ENCODE measurements at regions not wholly inside any gene's neighbourhood (a gene's known extent, or its start where the extent isn't known, plus 50 kb on each side); places are given as distances from the start of the nearest gene placed in this dataset.

GRCh38 chrX:2162695-2163094 is 338.1 kb downstream of the DHRSX start:
- TF ChIP-seq JUND (IDR thresholded peaks at IDR 0.05) (no peak), YY1 (IDR thresholded peaks at IDR 0.05; ENCODE audit: low read depth) (no peak), SIN3A (IDR thresholded peaks at IDR 0.05; ENCODE audit: borderline replicate concordance, low read depth, low read length) (no peak), EZH2phosphoT487 (IDR thresholded peaks at IDR 0.05; ENCODE audit: borderline replicate concordance, low read depth) (no peak), CHD2 (IDR thresholded peaks at IDR 0.05; ENCODE audit: low read length, partially characterized antibody) (no peak), MXI1 (IDR thresholded peaks at IDR 0.05; ENCODE audit: low read depth, low read length) (no peak), FOSL2 (IDR thresholded peaks at IDR 0.05; ENCODE audit: borderline replicate concordance, low read depth) (no peak), POLR2AphosphoS5 (IDR thresholded peaks at IDR 0.05; ENCODE audit: low read depth, low read length) (no peak), MEF2A (IDR thresholded peaks at IDR 0.05; ENCODE audit: borderline replicate concordance, low read depth) (no peak), MAX (IDR thresholded peaks at IDR 0.05; ENCODE audit: low read depth) (no peak), PBX3 (IDR thresholded peaks at IDR 0.05) (no peak), TEAD4 (IDR thresholded peaks at IDR 0.05; ENCODE audit: borderline replicate concordance, insufficient read depth) (no peak), EP300 (IDR thresholded peaks at IDR 0.05; ENCODE audit: borderline replicate concordance in 1 of 2, low read depth in 1 of 2, low read length in 1 of 2) (no peak), ZBTB33 (IDR thresholded peaks at IDR 0.05; ENCODE audit: borderline replicate concordance, low read depth) (no peak), RXRA (IDR thresholded peaks at IDR 0.05; ENCODE audit: borderline replicate concordance, low read depth) (no peak), GATA2 (CRISPR knock-in tag; IDR thresholded peaks at IDR 0.05) (no peak), TCF12 (IDR thresholded peaks at IDR 0.05) (no peak), RFX5 (IDR thresholded peaks at IDR 0.05; ENCODE audit: low read length) (no peak), GABPA (IDR thresholded peaks at IDR 0.05; ENCODE audit: low read depth) (no peak), FOXM1 (IDR thresholded peaks at IDR 0.05; ENCODE audit: low read depth) (no peak)
- Histone ChIP-seq H3K9ac (no peak overlapping the region), H3K4me3 (ENCODE audit: low read depth in 2 of 2, low read length in 1 of 2) (no peak overlapping the region), H3K79me2 (ENCODE audit: insufficient read depth) (no peaks in the 10 kb centered on the region), H4K20me1 (ENCODE audit: insufficient read depth) (no peaks in the 10 kb centered on the region), H3K9me3 (no peaks in the 10 kb centered on the region), H3K27me3 (ENCODE audit: insufficient read depth) (no peaks in the 10 kb centered on the region), H2AFZ (ENCODE audit: low read depth) (no peak overlapping the region), H3K4me2 (no peak overlapping the region), H3K9me2 (no peaks in the 10 kb centered on the region), H3K27ac (ENCODE audit: low read depth in 2 of 2, low read length in 1 of 2) (no peak overlapping the region), H3K36me3 (replicated peaks in 1 of 2; ENCODE audit: control insufficient read depth in 1 of 2, insufficient read depth in 2 of 2, low read length in 1 of 2) (no peaks in the 10 kb centered on the region), H3K4me1 (ENCODE audit: control insufficient read depth in 1 of 2, insufficient read depth in 2 of 2, low read depth in 1 of 2, low read length in 1 of 2) (no peaks in the 10 kb centered on the region), H3F3A (replicated peaks; ENCODE audit: insufficient read depth) (no peaks in the 10 kb centered on the region)
- CTCF ChIA-PET: no interaction called here
- 45% methylated on average over 3 of the region's 3 CpGs for WGBS (ENCODE audit: low lambda C conversion rate)
- DNase-seq: no peak
- POLR2A ChIA-PET: no interaction called here
